ENCODE measurements at regions not wholly inside any gene's neighbourhood (a gene's known extent, or its start where the extent isn't known, plus 50 kb on each side); places are given as distances from the start of the nearest gene placed in this dataset.

- 88% methylated on average over 4 of the region's 4 CpGs for WGBS (ENCODE audit: low lambda C conversion rate)
- H2AFZ ChIP-seq (ENCODE audit: low read depth), result no peak overlapping the region
- no peak overlapping the region for H3K9ac ChIP-seq
- peaks cover 2% of the 10 kb centered on the region for H3F3A ChIP-seq (replicated peaks; ENCODE audit: insufficient read depth)
- no peak overlapping the region for H3K4me3 ChIP-seq (ENCODE audit: low read depth in 2 of 2, low read length in 1 of 2)
- H3K9me3 ChIP-seq, result no peaks in the 10 kb centered on the region
- DNase-seq, result no peak
- H3K27ac ChIP-seq (ENCODE audit: low read depth in 2 of 2, low read length in 1 of 2), result no peak overlapping the region
- H4K20me1 ChIP-seq (ENCODE audit: insufficient read depth), result no peaks in the 10 kb centered on the region
- no peaks in the 10 kb centered on the region; a peak in 1 of 4 replicates for H3K4me1 ChIP-seq (ENCODE audit: control insufficient read depth in 1 of 2, insufficient read depth in 2 of 2, low read depth in 1 of 2, low read length in 1 of 2)
- H3K27me3 ChIP-seq (ENCODE audit: insufficient read depth), result no peaks in the 10 kb centered on the region
- H3K4me2 ChIP-seq, result no peak overlapping the region
- no peaks in the 10 kb centered on the region for H3K9me2 ChIP-seq
- CTCF ChIA-PET, result interaction anchor here (1.0 kb wide), 1 partner anchor 252 kb away, joined by 3 read pairs; no protein-coding TSS in a partner anchor
- no peaks in the 10 kb centered on the region for H3K79me2 ChIP-seq (ENCODE audit: insufficient read depth)
- TF ChIP-seq CHD2 (IDR thresholded peaks at IDR 0.05; ENCODE audit: low read length, partially characterized antibody), result no peak
- H3K36me3 ChIP-seq (replicated peaks in 1 of 2; ENCODE audit: control insufficient read depth in 1 of 2, insufficient read depth in 2 of 2, low read length in 1 of 2), result no peaks in the 10 kb centered on the region
- POLR2A ChIA-PET, result no interaction called here
Measured at GRCh38 chr3:152192050-152192449, 76.7 kb upstream of the MBNL1 start.

DNA sequence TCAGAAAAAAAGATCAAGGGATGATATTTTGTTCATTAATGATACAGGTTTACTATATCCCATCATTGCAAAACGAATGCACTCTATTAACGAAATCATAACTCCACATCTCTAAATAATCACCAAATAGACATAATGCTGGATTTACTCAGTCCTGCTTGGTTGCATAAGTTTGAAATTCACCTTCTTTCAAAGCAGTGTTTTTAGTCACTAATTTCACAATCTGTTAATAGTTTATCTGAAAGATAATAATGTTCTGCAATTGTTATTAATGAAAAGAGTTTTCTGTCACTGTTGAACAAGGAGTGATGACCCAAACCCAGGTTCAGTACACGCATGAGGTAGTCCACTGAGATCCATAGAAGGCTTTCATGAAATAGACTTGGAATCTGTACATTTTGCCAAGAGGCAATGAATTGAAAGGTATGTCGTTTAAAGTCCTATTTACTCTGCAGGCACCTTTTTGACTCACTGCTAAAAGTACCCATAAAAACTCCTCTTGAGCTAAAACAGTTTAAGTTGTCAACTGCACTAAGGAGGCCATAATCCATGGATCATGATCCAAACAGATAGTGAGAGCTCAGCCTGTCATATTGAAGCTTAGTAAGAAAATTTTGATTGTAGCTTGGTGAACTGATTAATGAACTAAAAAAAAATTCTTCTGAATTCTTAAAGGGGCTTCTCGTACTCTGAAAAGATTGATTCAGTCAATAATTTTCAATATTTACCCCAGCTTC is 75.6 kb upstream of the MBNL1 start:
- Histone ChIP-seq H3K9me2 (no peaks in the 10 kb centered on the region), H3K9me3 (no peaks in the 10 kb centered on the region), H3K9ac (no peak overlapping the region), H3K27ac (ENCODE audit: low read depth in 2 of 2, low read length in 1 of 2) (no peak overlapping the region), H3K4me1 (ENCODE audit: control insufficient read depth in 1 of 2, insufficient read depth in 2 of 2, low read depth in 1 of 2, low read length in 1 of 2) (no peaks in the 10 kb centered on the region; a peak in 1 of 4 replicates), H3K79me2 (ENCODE audit: insufficient read depth) (no peaks in the 10 kb centered on the region), H2AFZ (ENCODE audit: low read depth) (no peak overlapping the region; the same call in 1 of the 2 replicates), H4K20me1 (ENCODE audit: insufficient read depth) (no peaks in the 10 kb centered on the region), H3K4me3 (ENCODE audit: low read depth in 2 of 2, low read length in 1 of 2) (no peak overlapping the region), H3F3A (replicated peaks; ENCODE audit: insufficient read depth) (peaks cover 7% of the 10 kb centered on the region), H3K27me3 (ENCODE audit: insufficient read depth) (no peaks in the 10 kb centered on the region), H3K36me3 (replicated peaks in 1 of 2; ENCODE audit: control insufficient read depth in 1 of 2, insufficient read depth in 2 of 2, low read length in 1 of 2) (no peaks in the 10 kb centered on the region), H3K4me2 (no peak overlapping the region)
- no peak for TF ChIP-seq CTCF (IDR thresholded peaks at IDR 0.05)
- no peak for TF ChIP-seq MAX (IDR thresholded peaks at IDR 0.05; ENCODE audit: low read depth)
- no peak for TF ChIP-seq TCF12 (IDR thresholded peaks at IDR 0.05)
- no peak for TF ChIP-seq RAD21 (IDR thresholded peaks at IDR 0.05; ENCODE audit: low read length)
- no peak for TF ChIP-seq TEAD4 (IDR thresholded peaks at IDR 0.05; ENCODE audit: borderline replicate concordance, insufficient read depth)
- TF ChIP-seq FOXM1 (IDR thresholded peaks at IDR 0.05; ENCODE audit: low read depth), result no peak
- TF ChIP-seq EZH2phosphoT487 (IDR thresholded peaks at IDR 0.05; ENCODE audit: borderline replicate concordance, low read depth), result no peak
- no peak for TF ChIP-seq FOSL2 (IDR thresholded peaks at IDR 0.05; ENCODE audit: borderline replicate concordance, low read depth)
- TF ChIP-seq TAF1 (IDR thresholded peaks at IDR 0.05; ENCODE audit: borderline replicate concordance, low read depth, low read length), result no peak
- TF ChIP-seq MXI1 (IDR thresholded peaks at IDR 0.05; ENCODE audit: low read depth, low read length), result no peak
- no peak for TF ChIP-seq RFX5 (IDR thresholded peaks at IDR 0.05; ENCODE audit: low read length)
- no peak for TF ChIP-seq SIN3A (IDR thresholded peaks at IDR 0.05; ENCODE audit: borderline replicate concordance, low read depth, low read length)
- TF ChIP-seq, protein P1, sequence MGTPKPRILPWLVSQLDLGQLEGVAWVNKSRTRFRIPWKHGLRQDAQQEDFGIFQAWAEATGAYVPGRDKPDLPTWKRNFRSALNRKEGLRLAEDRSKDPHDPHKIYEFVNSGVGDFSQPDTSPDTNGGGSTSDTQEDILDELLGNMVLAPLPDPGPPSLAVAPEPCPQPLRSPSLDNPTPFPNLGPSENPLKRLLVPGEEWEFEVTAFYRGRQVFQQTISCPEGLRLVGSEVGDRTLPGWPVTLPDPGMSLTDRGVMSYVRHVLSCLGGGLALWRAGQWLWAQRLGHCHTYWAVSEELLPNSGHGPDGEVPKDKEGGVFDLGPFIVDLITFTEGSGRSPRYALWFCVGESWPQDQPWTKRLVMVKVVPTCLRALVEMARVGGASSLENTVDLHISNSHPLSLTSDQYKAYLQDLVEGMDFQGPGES (IDR thresholded peaks at IDR 0.05; ENCODE audit: low read depth, low read length), result no peak
- no peak for TF ChIP-seq RXRA (IDR thresholded peaks at IDR 0.05; ENCODE audit: borderline replicate concordance, low read depth)
- no peak for TF ChIP-seq RCOR1 (IDR thresholded peaks at IDR 0.05; ENCODE audit: low read length)
- TF ChIP-seq GABPA (IDR thresholded peaks at IDR 0.05; ENCODE audit: low read depth), result no peak
- TF ChIP-seq, protein P2, sequence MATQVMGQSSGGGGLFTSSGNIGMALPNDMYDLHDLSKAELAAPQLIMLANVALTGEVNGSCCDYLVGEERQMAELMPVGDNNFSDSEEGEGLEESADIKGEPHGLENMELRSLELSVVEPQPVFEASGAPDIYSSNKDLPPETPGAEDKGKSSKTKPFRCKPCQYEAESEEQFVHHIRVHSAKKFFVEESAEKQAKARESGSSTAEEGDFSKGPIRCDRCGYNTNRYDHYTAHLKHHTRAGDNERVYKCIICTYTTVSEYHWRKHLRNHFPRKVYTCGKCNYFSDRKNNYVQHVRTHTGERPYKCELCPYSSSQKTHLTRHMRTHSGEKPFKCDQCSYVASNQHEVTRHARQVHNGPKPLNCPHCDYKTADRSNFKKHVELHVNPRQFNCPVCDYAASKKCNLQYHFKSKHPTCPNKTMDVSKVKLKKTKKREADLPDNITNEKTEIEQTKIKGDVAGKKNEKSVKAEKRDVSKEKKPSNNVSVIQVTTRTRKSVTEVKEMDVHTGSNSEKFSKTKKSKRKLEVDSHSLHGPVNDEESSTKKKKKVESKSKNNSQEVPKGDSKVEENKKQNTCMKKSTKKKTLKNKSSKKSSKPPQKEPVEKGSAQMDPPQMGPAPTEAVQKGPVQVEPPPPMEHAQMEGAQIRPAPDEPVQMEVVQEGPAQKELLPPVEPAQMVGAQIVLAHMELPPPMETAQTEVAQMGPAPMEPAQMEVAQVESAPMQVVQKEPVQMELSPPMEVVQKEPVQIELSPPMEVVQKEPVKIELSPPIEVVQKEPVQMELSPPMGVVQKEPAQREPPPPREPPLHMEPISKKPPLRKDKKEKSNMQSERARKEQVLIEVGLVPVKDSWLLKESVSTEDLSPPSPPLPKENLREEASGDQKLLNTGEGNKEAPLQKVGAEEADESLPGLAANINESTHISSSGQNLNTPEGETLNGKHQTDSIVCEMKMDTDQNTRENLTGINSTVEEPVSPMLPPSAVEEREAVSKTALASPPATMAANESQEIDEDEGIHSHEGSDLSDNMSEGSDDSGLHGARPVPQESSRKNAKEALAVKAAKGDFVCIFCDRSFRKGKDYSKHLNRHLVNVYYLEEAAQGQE (IDR thresholded peaks at IDR 0.05; ENCODE audit: low read depth, low read length), result no peak
- POLR2A ChIA-PET, result no interaction called here
- WGBS (ENCODE audit: low lambda C conversion rate), result 89% methylated on average over 5 of the region's 5 CpGs
- CTCF ChIA-PET, result interaction anchor here (1.0 kb wide), 1 partner anchor 251 kb away, joined by 3 read pairs; no protein-coding TSS in a partner anchor
- DNase-seq, result no peak
